ENCODE measurements at regions not wholly inside any gene's neighbourhood (a gene's known extent, or its start where the extent isn't known, plus 50 kb on each side); places are given as distances from the start of the nearest gene placed in this dataset.

GRCh38 chr14:71536015-71536740 lies 396.1 kb upstream of the RGS6 start:
- Mint-ChIP-seq H3K27ac (no peak overlapping the region), H3K4me3 (no peak overlapping the region), H3K27me3 (no peaks in the 10 kb centered on the region), H3K9me3 (no peaks in the 10 kb centered on the region), H3K4me1 (peaks cover 25% of the 10 kb centered on the region)
- DNase-seq (no peak), ATAC-seq (no peak)

GRCh38 chr14:71536927-71537772 lies 395.1 kb upstream of the RGS6 start:
- Mint-ChIP-seq H3K9me3 (no peaks in the 10 kb centered on the region), H3K4me1 (peaks cover 32% of the 10 kb centered on the region), H3K27ac (no peak overlapping the region), H3K4me3 (no peak overlapping the region), H3K27me3 (no peaks in the 10 kb centered on the region)
- DNase-seq (no peak), ATAC-seq (no peak)

GRCh38 chr14:71538288-71538687 lies 393.9 kb upstream of the RGS6 start:
- peak overlapping the region in 1 of 2 donors; percentile 34 for H3K27ac Mint-ChIP-seq
- DNase-seq (no peak), ATAC-seq (no peak)
- H3K27me3 Mint-ChIP-seq: no peaks in the 10 kb centered on the region
- peaks cover 42% of the 10 kb centered on the region for H3K4me1 Mint-ChIP-seq
- no peak overlapping the region for H3K4me3 Mint-ChIP-seq
- H3K9me3 Mint-ChIP-seq: no peaks in the 10 kb centered on the region

- H3K27me3 Mint-ChIP-seq: no peaks in the 10 kb centered on the region
- ATAC-seq (no peak), DNase-seq (no peak)
- H3K4me1 Mint-ChIP-seq: peaks cover 42% of the 10 kb centered on the region
- H3K9me3 Mint-ChIP-seq: no peaks in the 10 kb centered on the region
- H3K4me3 Mint-ChIP-seq: no peak overlapping the region
- no peak overlapping the region for H3K27ac Mint-ChIP-seq
Measured at GRCh38 chr14:71538938-71539649, 393.1 kb upstream of the RGS6 start.

DNA sequence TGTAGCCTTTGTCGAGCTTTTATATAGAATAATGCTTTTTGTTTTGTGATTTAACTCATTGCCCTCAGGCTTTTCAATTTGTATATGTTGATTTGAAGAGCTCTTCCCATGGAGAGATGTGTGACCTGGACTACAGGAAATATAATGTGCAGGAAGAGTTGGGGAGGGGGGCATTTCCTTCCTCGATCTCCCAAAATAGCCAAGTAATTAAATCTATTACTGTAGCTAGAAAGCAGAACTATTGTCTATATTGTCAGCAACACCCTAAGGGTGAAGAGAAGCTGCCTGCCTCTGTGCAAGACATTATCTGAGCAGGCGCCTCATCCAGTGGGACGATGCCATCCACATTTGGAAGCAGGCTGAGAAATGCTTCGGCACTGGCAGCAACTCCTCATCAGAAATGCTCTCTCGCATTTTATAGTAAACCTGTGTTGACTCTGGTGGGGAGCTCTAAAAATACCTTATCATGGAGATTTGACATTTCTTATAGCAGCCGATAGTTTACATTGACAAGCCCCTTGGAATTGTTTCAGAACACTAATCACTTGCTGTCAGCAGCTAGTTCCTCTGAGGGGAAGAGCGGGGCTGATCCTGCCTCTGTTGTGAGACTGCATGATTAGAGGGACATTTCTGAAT lies 392.5 kb upstream of the RGS6 start:
- Mint-ChIP-seq H3K27ac (no peak overlapping the region), H3K27me3 (no peaks in the 10 kb centered on the region), H3K4me3 (no peak overlapping the region), H3K9me3 (no peaks in the 10 kb centered on the region), H3K4me1 (peaks cover 42% of the 10 kb centered on the region)
- ATAC-seq: no peak
- DNase-seq: no peak

GRCh38 chr14:71541271-71541670 lies 391.0 kb upstream of the RGS6 start:
- Mint-ChIP-seq H3K27me3 (no peaks in the 10 kb centered on the region), H3K27ac (no peak overlapping the region), H3K9me3 (no peaks in the 10 kb centered on the region), H3K4me1 (peaks cover 39% of the 10 kb centered on the region), H3K4me3 (no peak overlapping the region)
- ATAC-seq (no peak), DNase-seq (no peak)

- Mint-ChIP-seq H3K9me3 (no peaks in the 10 kb centered on the region), H3K4me3 (peak overlapping the region in 1 of 2 donors; percentile 16), H3K4me1 (peaks cover 37% of the 10 kb centered on the region), H3K27ac (no peak overlapping the region), H3K27me3 (no peaks in the 10 kb centered on the region)
- no peak for DNase-seq
- no peak for ATAC-seq
Measured at GRCh38 chr14:71541973-71542690, 390.1 kb upstream of the RGS6 start.

GRCh38 chr14:71549421-71550050 lies 382.7 kb upstream of the RGS6 start:
- Mint-ChIP-seq H3K4me1 (peaks cover 38% of the 10 kb centered on the region), H3K27ac (peak overlapping the region in 1 of 2 donors; percentile 40), H3K4me3 (no peak overlapping the region), H3K27me3 (no peaks in the 10 kb centered on the region), H3K9me3 (no peaks in the 10 kb centered on the region)
- DNase-seq: no peak
- no peak for ATAC-seq

GRCh38 chr14:71550367-71550766 lies 381.9 kb upstream of the RGS6 start:
- H3K4me1 Mint-ChIP-seq: peaks cover 46% of the 10 kb centered on the region
- DNase-seq (no peak), ATAC-seq (no peak)
- no peaks in the 10 kb centered on the region for H3K9me3 Mint-ChIP-seq
- peak overlapping the region in 1 of 2 donors; percentile 58 for H3K27ac Mint-ChIP-seq
- no peaks in the 10 kb centered on the region for H3K27me3 Mint-ChIP-seq
- H3K4me3 Mint-ChIP-seq: no peak overlapping the region

- ATAC-seq (no peak), DNase-seq (no peak)
- Mint-ChIP-seq H3K9me3 (no peaks in the 10 kb centered on the region), H3K4me1 (peaks cover 56% of the 10 kb centered on the region), H3K27ac (peak overlapping the region; percentile 6 to 9), H3K4me3 (no peak overlapping the region), H3K27me3 (no peaks in the 10 kb centered on the region)
Measured at GRCh38 chr14:71551291-71551950, 380.8 kb upstream of the RGS6 start.

GRCh38 chr14:71552809-71553208 lies 379.4 kb upstream of the RGS6 start:
- DNase-seq: no peak
- ATAC-seq: no peak
- Mint-ChIP-seq H3K27me3 (no peaks in the 10 kb centered on the region), H3K27ac (peak overlapping the region in 1 of 2 donors; percentile 27), H3K4me3 (no peak overlapping the region), H3K9me3 (no peaks in the 10 kb centered on the region), H3K4me1 (peaks cover 68% of the 10 kb centered on the region)

- H3K4me1 Mint-ChIP-seq: peaks cover 76% of the 10 kb centered on the region
- no peak overlapping the region for H3K27ac Mint-ChIP-seq
- H3K4me3 Mint-ChIP-seq: no peak overlapping the region
Measured at GRCh38 chr14:71553779-71554178, 378.4 kb upstream of the RGS6 start.

DNA sequence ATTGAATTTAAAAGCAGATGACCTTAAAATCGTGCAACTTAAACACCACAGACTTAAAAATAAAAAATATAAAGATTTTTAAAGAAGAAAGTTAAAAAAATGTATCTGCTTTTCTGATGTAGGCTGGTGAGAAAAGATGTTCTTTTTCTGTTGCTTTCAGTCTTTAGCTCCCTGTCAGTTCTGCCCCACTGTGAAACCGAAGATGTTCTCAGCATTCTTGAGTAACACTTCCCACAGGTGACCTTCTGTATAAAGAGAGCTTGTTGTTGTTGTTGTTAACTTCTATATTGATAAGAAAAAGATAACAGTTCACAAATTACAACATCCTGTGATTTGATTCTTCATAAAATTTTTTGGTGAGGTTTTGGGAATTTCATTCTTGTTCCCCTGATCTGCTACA lies 377.9 kb upstream of the RGS6 start:
- peaks cover 80% of the 10 kb centered on the region for H3K4me1 Mint-ChIP-seq
- H3K27me3 Mint-ChIP-seq: no peaks in the 10 kb centered on the region
- ATAC-seq: no peak
- H3K9me3 Mint-ChIP-seq: no peaks in the 10 kb centered on the region
- peak overlapping the region; percentile 14 to 50 for H3K4me3 Mint-ChIP-seq
- peak overlapping the region in 1 of 2 donors; percentile 80 for H3K27ac Mint-ChIP-seq
- DNase-seq: no peak

More at GRCh38 chr14:71553779-71554178, 378.4 kb upstream of the RGS6 start:
- Mint-ChIP-seq H3K27me3 (no peaks in the 10 kb centered on the region), H3K9me3 (no peaks in the 10 kb centered on the region)
- DNase-seq (no peak), ATAC-seq (no peak)

- Mint-ChIP-seq H3K9me3 (no peaks in the 10 kb centered on the region), H3K4me3 (peak overlapping the region; percentile 68 to 79), H3K27ac (peak overlapping the region; percentile 93), H3K4me1 (peaks cover 81% of the 10 kb centered on the region), H3K27me3 (no peaks in the 10 kb centered on the region)
- DNase-seq (peak; percentile 28 to 35), ATAC-seq (peak; percentile 60)
Measured at GRCh38 chr14:71554959-71555612, 377.1 kb upstream of the RGS6 start.
